SHP77 (cell line): ENCODE measurements at regions not wholly inside any gene's neighbourhood (a gene's known extent, or its start where the extent isn't known, plus 50 kb on each side); places are given as distances from the start of the nearest gene placed in this dataset.
"Not testable (repeated sequence)": the region's sequence is repeated elsewhere in the genome, so short reads cannot be mapped to it uniquely, and the experiment has no call there.

Source experiments
- DNase-seq, 2 experiments: peaks; one replicate each; lab custom pipeline; 2025; lab: John Stamatoyannopoulos, UW

DNA sequence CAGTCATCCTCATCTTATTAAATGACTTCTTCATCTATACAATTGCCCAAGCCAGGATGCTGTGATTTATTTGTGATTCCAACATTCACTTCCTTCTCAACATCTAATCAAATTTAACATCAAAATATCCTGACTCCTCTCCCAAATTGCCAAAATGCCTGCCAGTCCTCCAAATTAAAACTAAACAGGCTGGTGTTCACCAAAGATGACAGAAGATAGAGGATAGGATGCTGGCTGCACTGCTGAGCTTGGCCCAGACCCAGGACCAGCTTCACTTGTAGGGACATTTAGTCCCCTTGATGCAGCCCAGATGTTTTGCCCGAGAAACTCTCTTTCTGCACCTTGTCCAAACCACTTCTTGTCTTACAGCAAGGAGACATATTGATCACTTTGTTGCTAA, 540.0 kb upstream of the CNTNAP5 start:
- DNase-seq, result no peak

DNA sequence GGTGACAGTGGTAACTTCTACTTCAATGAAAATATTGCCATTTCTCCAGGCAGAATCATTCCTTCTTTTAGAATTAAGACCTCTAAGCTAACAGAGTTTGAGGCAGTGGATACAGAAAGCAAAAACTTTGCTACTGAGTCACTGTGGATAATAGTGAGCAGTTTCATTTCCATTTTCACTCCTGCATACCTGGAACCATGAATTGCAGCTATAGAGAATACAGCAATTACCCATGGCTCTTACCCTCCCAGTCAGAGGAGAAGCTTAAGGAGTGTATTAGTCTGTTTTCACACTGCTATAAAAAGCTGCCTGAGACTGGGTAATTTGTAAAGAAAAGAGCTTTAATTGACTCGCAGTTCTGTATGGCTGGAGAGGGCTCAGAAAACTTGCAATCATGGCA, 531.4 kb upstream of the CNTNAP5 start:
- no peak for DNase-seq

DNA sequence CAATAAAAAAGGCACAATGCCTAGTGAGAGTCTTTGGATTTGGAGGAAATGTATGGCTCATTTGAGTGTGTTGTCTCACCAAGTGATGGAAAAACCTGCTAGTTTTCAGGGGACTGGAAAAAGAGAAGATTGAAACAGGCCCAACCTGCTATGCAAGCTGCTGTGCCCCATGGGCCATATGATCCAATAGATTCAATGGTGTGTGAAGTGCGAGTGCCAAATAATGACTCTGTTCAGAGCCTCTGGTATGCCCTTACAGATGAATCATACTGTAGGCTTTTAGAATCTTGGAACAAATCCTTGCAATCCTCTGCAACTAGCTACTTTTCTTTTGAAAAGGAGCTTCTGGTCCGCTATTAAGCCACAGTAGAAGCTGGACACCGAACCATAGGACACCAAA, 529.8 kb upstream of the CNTNAP5 start:
- no peak for DNase-seq

DNA sequence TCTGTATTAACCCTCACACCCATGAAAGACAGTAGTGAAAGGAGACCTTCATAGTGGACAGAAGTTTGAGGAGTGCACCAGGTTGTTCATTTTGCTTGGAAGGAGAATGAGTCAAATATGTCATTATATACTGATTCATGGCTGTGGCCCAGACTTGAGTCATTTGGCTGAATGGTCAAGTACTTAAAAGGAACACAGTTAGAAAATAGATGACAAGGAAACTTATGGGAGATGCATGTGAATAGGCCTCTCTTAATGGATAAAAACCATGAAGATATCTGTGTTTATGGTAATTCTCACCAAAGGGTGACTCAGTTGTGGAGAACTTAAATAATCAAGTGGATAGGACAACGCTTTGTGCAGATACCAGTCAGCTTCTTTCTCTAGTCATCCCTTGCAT, 524.7 kb upstream of the CNTNAP5 start:
- no peak for DNase-seq

DNA sequence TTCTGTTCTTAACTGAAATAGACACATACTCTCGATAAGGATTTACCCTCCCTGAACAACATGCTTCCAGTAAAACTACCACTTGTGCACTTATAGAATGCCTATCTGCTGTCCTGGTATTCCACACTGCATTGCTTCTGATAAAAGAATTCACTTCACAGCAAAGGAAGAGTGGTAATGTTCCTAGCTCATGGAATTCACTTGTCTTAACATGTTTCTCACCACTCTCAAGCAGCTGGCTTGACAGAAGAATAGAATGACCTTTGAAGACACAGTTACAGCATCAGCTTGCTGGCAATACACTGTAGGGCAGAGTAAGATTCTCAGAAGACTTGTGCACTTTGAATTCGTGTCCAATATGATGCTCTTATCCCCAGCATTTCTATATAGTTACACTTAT, 524.1 kb upstream of the CNTNAP5 start:
- no peak for DNase-seq

DNA sequence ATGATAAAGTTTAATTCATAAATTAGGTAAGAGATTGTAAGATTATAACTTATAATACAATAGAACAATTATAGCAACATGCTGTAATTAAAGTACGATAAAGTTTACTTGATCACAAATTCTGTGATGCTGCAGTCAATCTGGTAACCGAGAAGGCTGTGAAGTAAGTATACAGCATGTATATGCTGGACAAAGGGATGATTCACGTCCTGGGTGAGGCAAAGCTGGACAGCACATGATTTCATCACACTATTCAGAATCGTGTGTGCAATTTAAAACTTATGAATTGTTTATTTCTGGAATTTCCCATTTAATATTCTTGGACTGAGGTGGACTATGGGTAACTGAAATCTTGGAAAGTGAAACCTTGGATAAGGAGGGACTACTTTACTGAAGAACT, 522.2 kb upstream of the CNTNAP5 start:
- no peak for DNase-seq

DNA sequence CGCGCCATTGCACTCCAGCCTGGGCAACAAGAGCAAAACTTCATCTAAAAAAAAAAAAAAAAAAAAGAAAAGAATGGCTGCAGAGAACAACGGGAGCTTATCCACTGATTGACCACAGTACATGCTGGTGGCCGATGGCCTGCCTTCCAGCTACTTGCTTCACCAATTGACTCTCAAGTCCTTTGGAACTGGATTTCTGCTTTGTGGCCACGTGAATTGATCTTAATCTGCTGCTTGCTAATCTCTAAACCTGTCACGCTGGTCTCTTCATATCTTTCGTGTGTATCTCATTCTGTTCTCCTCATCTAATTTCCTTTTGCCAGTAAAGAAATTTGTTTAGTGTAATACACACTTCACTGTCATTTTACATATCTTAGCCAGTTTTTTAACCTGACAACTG, 512.5 kb upstream of the CNTNAP5 start:
- DNase-seq, result no peak

DNA sequence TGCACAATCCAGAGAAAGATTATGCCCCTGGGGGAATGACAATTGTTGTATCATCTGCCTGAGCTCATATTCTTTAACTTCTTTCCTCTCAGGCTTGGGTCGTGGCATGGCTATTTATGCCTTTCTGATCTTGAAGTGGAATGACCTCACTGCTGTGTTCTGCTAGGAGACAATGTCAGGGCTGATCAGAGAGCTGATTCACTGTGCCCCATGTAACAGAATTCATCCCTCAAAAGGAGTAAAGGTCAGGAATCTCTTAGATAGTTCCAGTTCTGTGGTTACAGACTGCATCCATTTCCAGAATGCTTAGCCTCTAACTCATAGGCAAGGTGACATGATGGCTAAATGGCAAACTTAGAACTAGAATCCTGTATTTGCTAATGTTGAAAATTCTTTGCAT, 511.7 kb upstream of the CNTNAP5 start:
- no peak for DNase-seq

DNA sequence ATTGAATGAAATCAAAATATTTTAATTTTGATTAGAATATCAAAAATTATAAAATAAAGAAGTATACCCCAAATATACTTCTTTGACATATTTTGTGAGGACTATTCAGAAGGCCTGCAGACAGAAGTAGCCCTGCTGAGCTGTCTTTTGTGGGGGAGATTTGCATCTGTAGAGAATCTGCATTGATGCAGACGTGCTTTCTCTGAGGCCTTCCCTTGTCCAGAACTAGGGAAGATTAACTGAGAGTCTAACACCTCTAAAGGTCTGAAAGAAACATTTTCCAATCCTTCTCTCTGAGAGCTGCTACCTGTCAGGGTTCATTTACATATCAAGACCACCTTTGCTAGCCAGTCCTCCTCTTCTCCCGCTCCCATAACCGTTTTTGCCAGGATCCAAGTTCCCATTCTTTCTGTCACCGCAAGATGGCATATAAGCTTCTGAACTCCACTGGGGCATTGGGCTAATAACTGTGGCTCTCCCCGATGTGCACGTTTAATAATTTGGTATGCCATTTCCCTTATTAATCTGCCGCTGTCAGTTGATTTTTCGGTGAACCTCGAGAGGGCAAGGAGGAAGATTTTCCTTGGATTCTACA, 510.4 kb upstream of the CNTNAP5 start:
- no peak for DNase-seq

DNA sequence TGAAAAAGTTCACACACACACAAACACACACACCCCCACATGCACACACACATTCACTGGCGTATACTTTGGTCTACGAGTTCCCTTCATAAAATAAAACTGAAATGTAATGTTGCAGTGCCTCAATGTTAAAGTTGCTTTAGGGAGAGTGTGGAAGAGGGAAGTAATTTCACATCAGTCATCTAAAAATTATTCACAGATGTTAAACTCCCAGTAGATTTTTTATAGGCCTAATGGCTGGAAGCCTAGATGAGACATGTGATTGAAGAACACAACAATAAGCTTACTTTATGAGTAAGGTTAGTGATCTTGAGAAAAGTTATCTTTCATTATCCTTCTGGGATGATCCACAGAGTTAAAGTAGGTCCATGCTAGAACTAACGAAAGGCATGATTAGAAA, 506.7 kb upstream of the CNTNAP5 start:
- DNase-seq, result no peak

DNA sequence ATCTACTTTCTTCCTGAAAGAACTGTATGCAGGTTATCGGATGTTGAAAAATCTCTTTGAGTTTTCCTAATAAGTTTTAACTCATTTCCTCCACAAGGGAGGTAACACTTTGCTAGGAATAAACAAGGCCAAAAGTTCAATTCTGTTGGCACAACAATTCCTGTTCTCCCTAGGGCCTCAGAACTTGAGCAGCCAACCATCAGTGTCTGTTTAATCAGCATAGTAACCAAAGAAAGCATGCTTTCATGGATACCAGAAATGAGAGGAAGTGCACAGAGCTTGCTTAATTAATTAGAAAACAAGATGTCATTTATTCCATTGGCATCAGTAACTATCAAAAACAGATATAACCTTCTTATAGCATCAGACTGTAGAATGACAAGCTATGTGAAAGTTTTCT, 503.2 kb upstream of the CNTNAP5 start:
- DNase-seq, result no peak

DNA sequence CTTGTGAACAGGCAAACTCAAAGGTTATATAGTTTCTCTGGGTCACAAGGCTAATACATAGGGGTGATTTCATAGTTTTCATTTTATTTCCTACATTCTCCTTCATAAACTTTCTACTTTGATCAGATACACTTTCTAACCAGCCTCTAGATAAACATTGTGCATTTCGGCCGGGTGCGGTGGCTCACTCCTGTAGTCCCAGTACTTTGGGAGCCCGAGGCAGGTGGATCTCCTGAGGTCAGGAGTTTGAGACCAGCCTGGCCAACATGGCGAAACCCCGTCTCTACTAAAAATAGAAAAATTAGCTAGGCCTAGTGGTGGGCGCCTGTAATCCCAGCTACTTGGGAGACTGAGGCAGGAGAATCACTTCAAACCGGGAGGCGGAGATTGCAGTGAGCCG, 502.6 kb upstream of the CNTNAP5 start:
- DNase-seq, result not testable (repeated sequence)

DNA sequence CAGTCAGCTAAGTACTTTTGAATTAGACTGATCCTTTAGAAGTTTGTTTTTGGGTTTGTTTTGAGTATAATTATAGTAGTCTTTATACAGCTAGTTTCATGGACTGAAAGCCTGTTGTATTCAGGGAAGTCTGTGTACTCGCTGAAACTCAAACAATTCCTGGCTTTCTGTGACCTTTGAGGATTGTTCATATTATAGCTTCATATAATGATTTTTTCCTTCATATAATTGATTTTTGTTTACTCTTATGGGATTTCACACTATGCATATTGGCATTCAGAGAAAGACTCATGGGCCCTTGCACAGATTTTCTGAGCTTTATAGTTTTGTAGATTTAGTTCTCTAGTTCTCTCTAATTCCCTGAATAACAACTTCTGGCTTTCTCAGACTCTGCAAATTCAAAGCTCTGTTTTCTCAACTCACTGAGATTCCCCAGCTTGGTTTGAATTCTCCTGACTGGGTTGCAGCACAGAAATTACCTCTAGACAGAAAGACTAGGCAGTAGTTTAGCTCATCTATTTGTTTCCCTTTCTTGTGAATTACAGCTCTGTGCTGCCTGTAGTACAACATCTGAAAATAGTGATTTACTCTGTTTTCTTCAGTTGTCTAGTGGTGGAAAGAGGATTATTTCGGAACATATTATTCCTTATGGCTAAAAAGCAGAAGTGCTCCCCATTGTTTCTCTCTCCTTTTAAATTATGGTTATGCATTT, 495.9 kb upstream of the CNTNAP5 start:
- no peak for DNase-seq

DNA sequence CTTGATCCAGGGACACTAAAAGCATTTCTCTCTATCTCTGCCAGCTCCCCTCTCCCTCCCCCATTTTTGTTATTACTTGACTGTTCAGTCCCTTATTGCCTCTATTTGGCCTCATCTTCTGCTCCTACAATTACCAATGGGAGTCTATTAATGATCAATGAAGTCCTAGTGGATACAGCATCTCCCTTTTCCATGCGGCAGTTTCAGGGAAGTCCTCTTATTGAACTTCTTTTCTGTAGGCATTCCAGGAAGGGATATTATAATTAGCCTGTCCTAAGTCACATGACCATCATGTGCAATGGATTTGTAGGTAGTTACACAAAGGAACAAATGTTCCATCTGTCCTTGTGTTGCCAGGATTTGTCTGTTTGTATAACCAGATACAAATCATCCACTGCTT, 495.1 kb upstream of the CNTNAP5 start:
- DNase-seq, result no peak

DNA sequence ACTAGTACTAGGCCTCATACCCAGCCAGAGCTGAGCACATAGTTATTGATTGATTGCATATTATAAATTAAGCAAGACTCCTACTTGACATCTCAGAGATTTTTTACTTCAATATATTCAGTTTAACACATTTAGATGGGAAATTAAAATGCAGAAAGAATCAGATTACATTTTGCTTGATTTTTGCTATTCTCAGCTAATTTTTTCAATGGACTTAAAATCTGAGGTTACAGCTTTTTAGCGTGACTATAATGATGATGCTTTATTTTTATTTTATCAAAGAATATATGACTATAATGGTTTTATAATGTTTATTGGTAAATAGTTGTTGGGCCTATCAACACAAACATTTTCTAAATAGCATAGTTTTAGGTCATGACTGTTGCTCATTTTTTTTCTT, 493.0 kb upstream of the CNTNAP5 start:
- DNase-seq, result no peak

DNA sequence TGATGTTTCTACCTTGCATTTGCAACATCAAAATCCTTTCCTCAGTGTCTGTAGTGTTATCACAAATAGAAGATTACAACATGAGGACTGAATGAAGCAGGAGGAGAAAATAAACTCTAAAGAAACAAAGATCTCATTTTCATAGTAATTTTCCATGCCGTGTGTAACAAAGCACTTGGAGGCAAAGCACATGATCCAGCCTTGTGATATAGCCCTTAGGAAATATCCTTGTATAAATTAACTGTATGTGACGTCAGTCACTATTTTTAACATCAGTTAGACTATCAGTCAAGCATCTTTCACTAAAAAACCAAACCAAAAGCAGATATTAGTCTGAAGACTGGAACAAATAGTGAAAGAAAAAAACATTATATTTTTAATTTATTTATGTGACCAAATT, 492.1 kb upstream of the CNTNAP5 start:
- no peak for DNase-seq

DNA sequence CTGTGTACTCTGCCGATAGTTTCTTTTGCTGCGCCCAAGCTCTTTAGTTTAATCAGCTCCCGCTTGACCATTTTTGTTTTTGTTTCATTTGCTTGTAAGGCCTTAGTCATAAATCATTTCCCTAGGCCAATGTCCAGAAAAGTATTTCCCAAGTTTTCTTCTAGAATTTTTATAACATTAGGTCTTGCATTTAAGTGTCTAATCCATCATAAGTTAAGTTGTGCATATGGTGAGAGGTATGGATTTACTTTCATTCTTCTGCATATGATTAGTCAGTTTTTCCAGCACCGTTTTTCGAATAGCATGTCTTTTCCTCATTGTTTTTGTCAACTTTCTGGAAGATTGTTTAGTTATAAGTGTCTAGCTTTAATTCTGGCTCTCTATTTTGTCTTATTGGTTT, 484.8 kb upstream of the CNTNAP5 start:
- no peak for DNase-seq

DNA sequence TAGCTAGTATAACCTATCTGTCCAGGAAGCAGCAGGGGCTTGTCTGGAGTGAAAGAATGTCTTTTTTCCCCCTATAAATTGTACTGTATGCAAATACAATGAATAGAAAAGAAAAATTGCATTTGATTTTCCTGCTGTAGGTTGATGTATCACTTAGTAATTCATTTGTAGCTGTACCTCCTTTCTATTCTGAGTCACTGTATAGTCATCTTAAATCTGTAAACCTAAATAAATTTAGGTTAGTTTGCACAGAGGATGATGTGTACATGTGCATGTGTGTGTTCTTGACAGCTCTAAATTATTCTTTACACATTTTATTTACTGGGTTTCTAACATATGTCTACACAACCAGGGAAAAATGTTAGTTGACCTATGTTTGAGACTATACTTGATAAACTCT, 478.7 kb upstream of the CNTNAP5 start:
- DNase-seq, result no peak

DNA sequence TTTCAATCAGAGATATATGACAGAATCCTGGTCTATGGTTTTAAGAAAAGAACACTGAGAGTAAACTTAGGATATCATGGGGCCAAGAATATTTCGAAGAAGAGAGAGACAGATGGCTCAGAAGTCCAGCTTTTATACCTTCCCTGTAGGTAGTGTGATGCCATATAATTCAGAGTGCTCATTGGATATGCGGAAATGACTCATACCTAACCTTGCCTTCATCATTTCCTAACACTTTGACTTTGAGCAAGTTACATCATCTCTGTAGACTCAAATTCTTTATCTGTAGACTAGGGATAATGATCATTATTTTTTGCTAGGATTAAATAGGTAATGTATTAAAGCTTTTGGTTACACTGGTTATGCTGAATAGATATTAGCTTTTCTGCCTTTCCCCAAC, 461.6 kb upstream of the CNTNAP5 start:
- DNase-seq, result no peak

DNA sequence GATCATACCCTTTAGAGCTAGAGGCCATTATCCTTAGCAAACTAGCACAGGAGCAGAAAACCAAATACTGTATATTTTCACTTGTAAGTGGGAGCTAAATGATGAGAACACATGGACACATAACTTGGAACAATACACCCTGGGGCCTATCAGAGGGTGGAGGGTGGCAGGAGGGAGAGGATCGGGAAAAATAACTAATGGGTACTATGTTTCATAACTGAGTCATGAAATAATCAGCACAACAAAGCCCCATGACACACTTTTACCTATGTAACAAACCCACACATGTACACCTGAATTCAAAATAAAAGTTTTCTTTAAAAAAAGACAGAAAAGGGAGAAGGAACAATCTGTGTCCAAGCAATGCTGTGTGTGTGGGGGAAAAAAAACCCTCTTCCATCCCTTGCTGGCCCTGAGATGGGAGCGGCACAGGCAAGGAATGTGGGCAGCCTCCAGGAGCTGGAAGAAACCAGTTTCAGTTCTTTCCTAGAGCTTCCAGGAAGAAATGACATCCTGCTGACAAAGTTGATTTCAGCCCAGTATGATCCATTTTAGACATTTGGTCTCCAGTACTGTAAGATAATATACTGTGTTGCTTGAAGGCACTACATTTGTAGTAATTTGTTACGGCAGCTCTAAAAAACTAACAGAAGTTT, 458.7 kb upstream of the CNTNAP5 start:
- DNase-seq, result no peak

DNA sequence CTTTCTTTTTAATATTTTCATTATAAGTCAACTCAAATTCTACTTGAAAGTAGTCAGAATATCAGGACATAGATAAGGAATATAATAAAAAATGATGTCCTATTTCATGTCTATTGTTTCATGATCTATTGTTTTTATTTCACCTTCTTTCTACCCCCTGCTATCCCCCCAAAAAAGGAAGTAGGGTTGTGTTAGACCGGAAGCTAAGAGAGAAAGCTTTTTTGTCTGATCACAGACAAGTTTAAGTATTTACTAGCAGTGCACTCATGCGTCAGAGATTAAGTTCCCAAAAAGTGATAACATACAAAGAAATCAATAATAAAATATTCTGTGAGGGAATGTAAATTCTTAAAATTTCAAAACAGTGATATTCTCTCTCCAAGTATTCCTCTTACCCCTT, 447.1 kb upstream of the CNTNAP5 start:
- DNase-seq, result no peak

DNA sequence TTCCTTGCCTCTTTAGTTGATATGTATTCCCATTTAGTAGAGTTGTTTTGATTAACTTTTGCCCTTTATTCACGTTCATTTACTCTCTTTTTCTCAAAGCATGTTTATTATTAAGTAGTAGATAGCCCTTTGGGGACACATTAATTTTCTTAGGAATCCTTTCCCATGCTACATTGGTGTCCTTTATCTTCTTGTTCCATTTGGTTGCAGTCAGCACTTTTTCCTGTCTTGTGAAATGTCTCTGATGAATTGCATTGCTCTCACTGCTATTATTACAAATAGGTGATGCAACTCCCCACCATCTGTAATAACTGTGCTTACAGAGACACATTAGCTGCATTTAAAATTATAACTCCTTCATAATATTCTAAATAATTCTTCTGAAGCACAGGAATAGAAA, 428.5 kb upstream of the CNTNAP5 start:
- DNase-seq, result no peak

DNA sequence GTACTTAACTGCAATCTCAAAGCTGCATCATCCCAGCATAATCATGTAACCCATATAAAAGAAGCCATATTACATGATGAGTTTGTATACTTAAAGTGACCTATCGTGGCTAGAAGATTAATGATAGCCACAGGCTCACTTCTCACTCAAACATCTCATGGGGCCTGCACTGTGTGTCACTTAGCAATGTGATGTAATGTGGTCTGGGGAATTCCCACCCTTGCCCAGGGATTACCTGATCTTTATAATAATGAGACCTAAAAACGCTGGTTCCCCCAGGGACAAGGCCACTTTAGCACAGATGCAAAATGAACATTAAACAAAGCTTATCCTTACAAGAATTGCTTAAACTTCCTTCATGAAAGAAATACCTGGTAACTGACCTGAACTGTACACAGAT, 427.1 kb upstream of the CNTNAP5 start:
- no peak for DNase-seq

DNA sequence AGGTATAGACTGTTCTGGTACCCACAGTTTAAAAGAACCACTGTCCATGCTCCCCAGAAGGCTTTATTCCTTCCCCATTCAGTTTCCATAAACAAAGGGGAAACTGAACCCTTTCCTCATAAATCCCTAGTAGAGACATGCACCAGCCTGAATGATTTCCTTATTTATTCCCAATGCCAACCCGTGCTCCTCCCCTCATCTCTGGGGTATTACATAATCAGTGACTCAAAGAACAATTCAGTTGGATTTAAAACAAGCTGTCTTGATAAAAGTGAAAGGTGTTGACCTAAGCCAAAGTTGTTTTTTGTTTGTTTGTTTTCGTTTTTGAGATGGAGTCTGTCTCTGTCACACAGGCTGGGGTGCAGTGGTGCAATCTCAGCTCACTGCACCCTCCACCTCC, 418.5 kb upstream of the CNTNAP5 start:
- DNase-seq, result no peak
